Activated T-cell treated with anti-CD3 and anti-CD28 coated beads for 48 hours (primary cell): ENCODE measurements at regions not wholly inside any gene's neighbourhood (a gene's known extent, or its start where the extent isn't known, plus 50 kb on each side); places are given as distances from the start of the nearest gene placed in this dataset.
"Not testable (repeated sequence)": the region's sequence is repeated elsewhere in the genome, so short reads cannot be mapped to it uniquely, and the experiment has no call there.

Experiments
- DNase-seq: peaks from one replicate; pipeline ENCODE4 v3.0.0-alpha.2; 2020; ENCODE audit warnings: low read depth

GRCh38 chr16:63806794-63807506 is 1314.9 kb downstream of the CDH11 start:
- DNase-seq, result no peak

GRCh38 chr16:63804126-63804525 is 1317.7 kb downstream of the CDH11 start:
- no peak for DNase-seq

GRCh38 chr16:63789603-63790002 is 1332.3 kb downstream of the CDH11 start:
- no peak for DNase-seq

GRCh38 chr16:63787014-63787413 is 1334.8 kb downstream of the CDH11 start:
- DNase-seq, result no peak

- DNase-seq, result no peak
Measured at GRCh38 chr16:63785170-63785569, 1336.7 kb downstream of the CDH11 start.

GRCh38 chr16:63776437-63776836 is 1345.4 kb downstream of the CDH11 start:
- DNase-seq, result no peak

- DNase-seq, result no peak
Measured at GRCh38 chr16:63776034-63776433, 1345.8 kb downstream of the CDH11 start.

- no peak for DNase-seq
Measured at GRCh38 chr16:63774302-63774701, 1347.6 kb downstream of the CDH11 start.

- DNase-seq, result no peak
Measured at GRCh38 chr16:63769211-63769610, 1352.7 kb downstream of the CDH11 start.

- not testable (repeated sequence) for DNase-seq
Measured at GRCh38 chr16:63760246-63760645, 1361.6 kb downstream of the CDH11 start.

GRCh38 chr16:63752347-63752746 is 1369.5 kb downstream of the CDH11 start:
- DNase-seq, result no peak

- no peak for DNase-seq
Measured at GRCh38 chr16:63749276-63749675, 1372.6 kb downstream of the CDH11 start.

- DNase-seq, result no peak
Measured at GRCh38 chr16:63745456-63745855, 1376.4 kb downstream of the CDH11 start.

GRCh38 chr16:63744077-63744874 is 1377.6 kb downstream of the CDH11 start:
- no peak for DNase-seq

- no peak for DNase-seq
Measured at GRCh38 chr16:63742150-63742549, 1379.7 kb downstream of the CDH11 start.

GRCh38 chr16:63737633-63738032 is 1384.2 kb downstream of the CDH11 start:
- no peak for DNase-seq

- DNase-seq, result no peak
Measured at GRCh38 chr16:63735456-63735855, 1386.4 kb downstream of the CDH11 start.

GRCh38 chr16:63720848-63721247 is 1401.0 kb downstream of the CDH11 start:
- DNase-seq, result no peak

- DNase-seq, result no peak
Measured at GRCh38 chr16:63719926-63720325, 1401.9 kb downstream of the CDH11 start.

- DNase-seq, result no peak
Measured at GRCh38 chr16:63717806-63718205, 1404.1 kb downstream of the CDH11 start.

GRCh38 chr16:63714876-63715275 is 1407.0 kb downstream of the CDH11 start:
- DNase-seq, result no peak

GRCh38 chr16:63712725-63713124 is 1409.1 kb downstream of the CDH11 start:
- DNase-seq, result no peak

GRCh38 chr16:63703612-63704011 is 1418.3 kb downstream of the CDH11 start:
- no peak for DNase-seq
